Cardiac muscle cell (in vitro differentiated cells and primary cell): ENCODE measurements at regions not wholly inside any gene's neighbourhood (a gene's known extent, or its start where the extent isn't known, plus 50 kb on each side); places are given as distances from the start of the nearest gene placed in this dataset.

Source experiments
- DNase-seq, 2 donors: peaks; one replicate each; pipeline versions ENCODE4 v3.0.0 to v3.0.0-alpha.2; 2010 to 2017; ENCODE audit warnings: low read depth in 1 of 2, low spot score in 1 of 2
- H3K27ac ChIP-seq: fragments of 200-600 bp; sonication (generic); 2 replicates; pipeline ENCODE4 v1.5.1; 2016
- H3K27me3 ChIP-seq: fragments of 200-600 bp; sonication (generic); 2 replicates; pipeline ENCODE4 v1.6.0; 2016; ENCODE audit warnings: control low read depth
- H3K36me3 ChIP-seq: fragments of 200-600 bp; sonication (generic); 2 replicates; pipeline ENCODE4 v1.5.1; 2016; ENCODE audit warnings: control low read depth
- H3K4me1 ChIP-seq: fragments of 200-600 bp; sonication (generic); 2 replicates; pipeline ENCODE4 v1.8.1; 2017; ENCODE audit warnings: low read depth, mild to moderate bottlenecking, mixed run types
- H3K4me3 ChIP-seq: fragments of 200-600 bp; sonication (generic); 2 replicates; pipeline ENCODE4 v1.5.1; 2016; ENCODE audit warnings: mild to moderate bottlenecking
- H3K9me3 ChIP-seq: fragments of 200-600 bp; sonication (generic); 2 replicates; pipeline ENCODE4 v1.5.1; 2017; ENCODE audit warnings: low read depth, mild to moderate bottlenecking, control low read depth
- TF ChIP-seq, protein P1 (sequence below): IDR thresholded peaks from 2 replicates; pipeline ENCODE4 v1.5.1; 2012; ENCODE audit warnings: low read depth, mild to moderate bottlenecking, low read length

DNA sequence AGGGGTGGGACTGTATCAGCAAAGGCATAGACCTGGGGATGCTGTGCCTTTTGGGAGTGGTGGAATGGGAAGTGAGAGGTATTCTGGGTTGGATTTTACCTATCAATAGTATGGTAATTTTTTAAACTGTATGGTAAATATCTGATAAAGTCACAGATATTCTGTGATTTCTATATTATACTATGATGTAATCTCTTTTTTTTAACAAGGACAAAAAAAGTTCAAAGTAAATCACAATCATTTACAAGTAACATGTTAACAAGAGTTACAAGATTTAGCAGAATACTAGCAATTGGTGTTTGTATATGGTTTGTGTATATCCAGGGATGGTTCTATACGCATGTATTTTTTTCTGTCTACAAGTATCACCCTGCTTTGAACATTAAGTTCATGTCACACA is 56.0 kb downstream of the BMAL2 start:
- H3K4me3 ChIP-seq, result no peak overlapping the region
- DNase-seq, result no peak
- TF ChIP-seq, protein P1, sequence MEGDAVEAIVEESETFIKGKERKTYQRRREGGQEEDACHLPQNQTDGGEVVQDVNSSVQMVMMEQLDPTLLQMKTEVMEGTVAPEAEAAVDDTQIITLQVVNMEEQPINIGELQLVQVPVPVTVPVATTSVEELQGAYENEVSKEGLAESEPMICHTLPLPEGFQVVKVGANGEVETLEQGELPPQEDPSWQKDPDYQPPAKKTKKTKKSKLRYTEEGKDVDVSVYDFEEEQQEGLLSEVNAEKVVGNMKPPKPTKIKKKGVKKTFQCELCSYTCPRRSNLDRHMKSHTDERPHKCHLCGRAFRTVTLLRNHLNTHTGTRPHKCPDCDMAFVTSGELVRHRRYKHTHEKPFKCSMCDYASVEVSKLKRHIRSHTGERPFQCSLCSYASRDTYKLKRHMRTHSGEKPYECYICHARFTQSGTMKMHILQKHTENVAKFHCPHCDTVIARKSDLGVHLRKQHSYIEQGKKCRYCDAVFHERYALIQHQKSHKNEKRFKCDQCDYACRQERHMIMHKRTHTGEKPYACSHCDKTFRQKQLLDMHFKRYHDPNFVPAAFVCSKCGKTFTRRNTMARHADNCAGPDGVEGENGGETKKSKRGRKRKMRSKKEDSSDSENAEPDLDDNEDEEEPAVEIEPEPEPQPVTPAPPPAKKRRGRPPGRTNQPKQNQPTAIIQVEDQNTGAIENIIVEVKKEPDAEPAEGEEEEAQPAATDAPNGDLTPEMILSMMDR, result no peak

DNA sequence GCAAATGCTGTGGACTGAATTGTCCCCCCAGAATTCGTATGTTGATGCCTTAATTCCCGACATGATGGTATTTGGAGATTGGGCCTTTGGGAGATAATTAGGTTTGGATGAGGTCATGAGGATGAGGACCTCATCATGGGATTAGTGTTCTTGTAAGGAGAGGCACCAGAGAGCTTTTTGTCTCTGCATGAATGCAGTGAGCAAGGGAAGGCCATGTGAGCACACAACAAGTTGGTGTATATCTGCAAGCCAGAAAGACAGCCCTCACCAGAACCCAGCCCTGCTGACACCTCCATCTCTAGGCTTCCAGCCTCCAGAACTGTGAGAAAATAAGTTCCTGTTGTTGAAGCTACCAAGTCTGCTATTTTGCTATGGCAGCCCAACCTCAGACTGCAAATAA is 51.9 kb upstream of the SMCO2 start:
- no peak overlapping the region for H3K27ac ChIP-seq
- H3K9me3 ChIP-seq, result no peaks in the 10 kb centered on the region
- no peaks in the 10 kb centered on the region for H3K4me1 ChIP-seq
- no peak overlapping the region for H3K4me3 ChIP-seq
- no peaks in the 10 kb centered on the region for H3K27me3 ChIP-seq
- no peak for DNase-seq
- TF ChIP-seq, protein P1, result no peak
- H3K36me3 ChIP-seq, result no peaks in the 10 kb centered on the region

More for the DNA sequence above, 56.0 kb downstream of the BMAL2 start:
- H3K27me3 ChIP-seq, result no peaks in the 10 kb centered on the region
- H3K27ac ChIP-seq, result no peak overlapping the region
- H3K36me3 ChIP-seq, result no peaks in the 10 kb centered on the region
- H3K9me3 ChIP-seq, result no peaks in the 10 kb centered on the region
- H3K4me1 ChIP-seq, result no peaks in the 10 kb centered on the region

DNA sequence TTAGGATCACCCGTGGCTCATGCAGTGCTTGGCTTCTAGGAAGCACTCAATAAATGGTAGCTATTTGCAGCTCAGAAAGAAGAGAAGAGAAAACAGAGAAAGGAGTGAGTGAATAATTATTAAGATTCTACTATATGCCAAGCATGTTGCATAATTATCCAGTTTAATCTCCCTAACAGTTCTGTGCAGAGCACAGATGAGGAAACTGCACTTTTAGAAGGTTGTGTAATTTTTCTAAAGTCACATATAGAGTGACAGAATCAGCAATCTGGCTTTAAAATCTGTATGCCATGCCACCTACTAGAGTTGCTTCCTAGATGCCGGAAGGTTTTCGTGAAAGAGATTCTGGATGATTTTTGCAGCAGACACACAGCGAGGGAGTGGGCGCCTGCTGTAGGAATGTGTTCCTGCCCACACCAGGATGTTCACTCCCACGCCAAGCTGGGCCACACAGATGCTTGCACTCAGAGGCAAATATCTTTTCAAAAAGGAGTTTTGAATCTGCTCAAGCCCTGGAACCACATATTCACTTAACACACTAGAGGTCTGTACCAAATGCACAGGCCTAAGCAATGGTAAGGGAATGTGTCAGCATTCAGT is 50.2 kb upstream of the SMCO2 start:
- H3K4me3 ChIP-seq, result no peak overlapping the region
- no peaks in the 10 kb centered on the region for H3K4me1 ChIP-seq
- TF ChIP-seq, protein P1, result no peak
- no peaks in the 10 kb centered on the region for H3K9me3 ChIP-seq
- peak in 1 of 2 donors; percentile 45 for DNase-seq
- H3K27me3 ChIP-seq, result no peaks in the 10 kb centered on the region
- H3K36me3 ChIP-seq, result no peaks in the 10 kb centered on the region
- no peak overlapping the region for H3K27ac ChIP-seq
